CD4-positive, alpha-beta T cell (primary cell): ENCODE measurements at regions not wholly inside any gene's neighbourhood (a gene's known extent, or its start where the extent isn't known, plus 50 kb on each side); places are given as distances from the start of the nearest gene placed in this dataset.

ENCODE experiments used
- ATAC-seq: fragments of 200-7000 bp; cut with Tn5 transposase; one replicate; pipeline ENCODE4 v1.10.0; 2022; ENCODE audit warnings: mild to moderate bottlenecking; ENCODE audit not compliant: poor library complexity
- CTCF ChIA-PET: fragments of 350-600 bp; sonication (Branson Sonifier 250); formaldehyde crosslinking; loops from one replicate; lab custom pipeline; 2021; ENCODE audit warnings: antibody characterized with exemption, inconsistent platforms; lab: Charles Lee
- POLR2A ChIA-PET: fragments of 350-600 bp; sonication (Branson Sonifier 250); formaldehyde crosslinking; loops from one replicate; lab custom pipeline; 2021; ENCODE audit warnings: antibody characterized with exemption, inconsistent platforms; lab: Charles Lee
- DNase-seq, 14 experiments: peaks; one replicate each; pipeline ENCODE4 v3.0.0-alpha.2; 2013 to 2020; ENCODE audit warnings: mixed read lengths in 2 of 14
- H3K27ac ChIP-seq, 2 donors: one replicate each; pipeline versions ENCODE4 v1.5.1 to v1.7.0; 2013; ENCODE audit warnings: low read length in 2 of 2, low read depth in 1 of 2, mild to moderate bottlenecking in 1 of 2
- H3K27me3 ChIP-seq, 2 experiments: 1 replicate in 1 of 2; 2 replicates in 1 of 2; pipeline versions ENCODE4 v1.6.1 to v1.7.0; 2013; ENCODE audit warnings: low read length in 2 of 2, control low read depth in 1 of 2, mild to moderate bottlenecking in 1 of 2, moderate library complexity in 1 of 2; ENCODE audit not compliant: insufficient read depth in 2 of 2, control insufficient read depth in 1 of 2
- H3K36me3 ChIP-seq: one replicate; pipeline ENCODE4 v1.6.1; 2013; ENCODE audit warnings: low read length, control low read depth; ENCODE audit not compliant: insufficient read depth
- H3K4me1 ChIP-seq: one replicate; pipeline ENCODE4 v1.6.1; 2013; ENCODE audit warnings: low read length, control low read depth; ENCODE audit not compliant: insufficient read depth
- H3K4me3 ChIP-seq: one replicate; pipeline ENCODE4 v1.5.1; 2013; ENCODE audit warnings: mild to moderate bottlenecking, low read length, moderate library complexity
- H3K9me3 ChIP-seq, 2 experiments: 1 replicate in 1 of 2; 2 replicates in 1 of 2; pipeline versions ENCODE4 v1.6.1 to v1.7.0; 2013; ENCODE audit warnings: low read length in 2 of 2, mild to moderate bottlenecking in 2 of 2, control low read depth in 1 of 2, moderate library complexity in 1 of 2; ENCODE audit not compliant: control insufficient read depth in 1 of 2, insufficient read depth in 1 of 2
- H3K27ac Mint-ChIP-seq: one replicate; pipeline ENCODE4 v1.8.0; 2020; ENCODE audit warnings: mixed read lengths
- H3K27me3 Mint-ChIP-seq: one replicate; pipeline ENCODE4 v1.8.0; 2021; ENCODE audit warnings: mixed read lengths
- H3K36me3 Mint-ChIP-seq: one replicate; pipeline ENCODE4 v1.8.0; 2021; ENCODE audit warnings: low read depth, mixed read lengths
- H3K4me1 Mint-ChIP-seq: one replicate; pipeline ENCODE4 v1.8.0; 2021; ENCODE audit warnings: low read depth, mixed read lengths
- H3K4me3 Mint-ChIP-seq: one replicate; pipeline ENCODE4 v1.8.0; 2020; ENCODE audit warnings: mild to moderate bottlenecking, mixed read lengths
- H3K9me3 Mint-ChIP-seq: one replicate; pipeline ENCODE4 v1.8.0; 2020; ENCODE audit warnings: mixed read lengths
- intact Hi-C, 2 experiments: fragments of 100-400 bp; cut with DNase I in 1 of 2; cut with micrococcal nuclease in 1 of 2; formaldehyde crosslinking; loops; one replicate each; pipeline versions ENCODE4 v1.15.1 to v1.9.0; 2023 to 2025; cut with DNase I, micrococcal nuclease
- TF ChIP-seq, protein P1 (sequence below): fragments of 200-600 bp; IDR thresholded peaks from one replicate; pipeline ENCODE4 v1.8.0; 2022; ENCODE audit warnings: antibody characterized with exemption, mild to moderate bottlenecking

DNA sequence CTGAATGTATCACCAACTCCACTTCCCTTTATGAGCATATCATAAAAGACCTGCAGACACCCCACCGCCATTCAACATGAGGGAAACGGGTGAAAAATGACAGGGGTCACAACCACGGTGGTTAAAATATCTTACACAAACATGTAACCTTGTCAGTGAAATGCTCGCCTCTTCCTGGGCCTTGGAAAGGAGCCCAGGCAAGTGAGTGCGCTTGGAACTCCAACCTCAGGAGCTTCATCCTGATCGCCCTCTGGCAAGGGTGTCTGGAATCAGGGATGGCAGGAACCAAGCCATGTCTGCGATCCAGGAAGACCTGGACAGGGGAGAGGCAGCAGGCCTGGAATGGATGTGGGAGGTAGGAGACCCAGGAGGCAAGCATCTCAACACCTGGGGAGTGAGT, 282.7 kb downstream of the GAS1 start:
- Histone ChIP-seq H3K4me3 (no peak overlapping the region), H3K4me1 (no peaks in the 10 kb centered on the region), H3K27ac (no peak overlapping the region), H3K27me3 (peaks cover 0 to 5% of the 10 kb centered on the region in 2 experiments), H3K36me3 (no peaks in the 10 kb centered on the region), H3K9me3 (no peaks in the 10 kb centered on the region)
- Mint-ChIP-seq H3K27me3 (peaks cover 23% of the 10 kb centered on the region), H3K36me3 (no peaks in the 10 kb centered on the region), H3K9me3 (no peaks in the 10 kb centered on the region), H3K27ac (no peak overlapping the region), H3K4me3 (no peak overlapping the region), H3K4me1 (peaks cover 11% of the 10 kb centered on the region)
- ChIA-PET CTCF (no interaction called here), POLR2A (no interaction called here)
- TF ChIP-seq, protein P1, sequence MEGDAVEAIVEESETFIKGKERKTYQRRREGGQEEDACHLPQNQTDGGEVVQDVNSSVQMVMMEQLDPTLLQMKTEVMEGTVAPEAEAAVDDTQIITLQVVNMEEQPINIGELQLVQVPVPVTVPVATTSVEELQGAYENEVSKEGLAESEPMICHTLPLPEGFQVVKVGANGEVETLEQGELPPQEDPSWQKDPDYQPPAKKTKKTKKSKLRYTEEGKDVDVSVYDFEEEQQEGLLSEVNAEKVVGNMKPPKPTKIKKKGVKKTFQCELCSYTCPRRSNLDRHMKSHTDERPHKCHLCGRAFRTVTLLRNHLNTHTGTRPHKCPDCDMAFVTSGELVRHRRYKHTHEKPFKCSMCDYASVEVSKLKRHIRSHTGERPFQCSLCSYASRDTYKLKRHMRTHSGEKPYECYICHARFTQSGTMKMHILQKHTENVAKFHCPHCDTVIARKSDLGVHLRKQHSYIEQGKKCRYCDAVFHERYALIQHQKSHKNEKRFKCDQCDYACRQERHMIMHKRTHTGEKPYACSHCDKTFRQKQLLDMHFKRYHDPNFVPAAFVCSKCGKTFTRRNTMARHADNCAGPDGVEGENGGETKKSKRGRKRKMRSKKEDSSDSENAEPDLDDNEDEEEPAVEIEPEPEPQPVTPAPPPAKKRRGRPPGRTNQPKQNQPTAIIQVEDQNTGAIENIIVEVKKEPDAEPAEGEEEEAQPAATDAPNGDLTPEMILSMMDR = no peak
- no peak for ATAC-seq
- DNase-seq = no peak
- intact Hi-C loops = no loop called here

DNA sequence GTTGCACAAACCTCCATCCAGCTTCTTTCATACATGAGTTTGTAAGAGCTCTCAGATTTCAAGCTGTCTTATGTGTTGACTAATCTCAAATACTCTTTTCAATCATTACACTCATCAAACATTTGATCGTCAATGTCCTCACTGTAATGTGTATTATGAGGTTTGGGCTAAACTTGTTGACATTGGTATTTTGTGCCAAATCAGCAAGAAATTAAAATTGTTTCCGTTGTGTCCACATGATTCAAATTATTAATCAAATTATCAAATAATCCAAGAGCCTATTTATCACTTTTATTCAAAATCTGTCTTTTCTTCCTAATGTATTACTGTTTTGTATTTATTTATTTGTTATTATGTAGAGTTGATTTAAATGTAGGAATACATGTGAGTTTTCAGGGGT, 283.4 kb downstream of the GAS1 start:
- ATAC-seq = no peak
- Mint-ChIP-seq H3K4me1 (peaks cover 15% of the 10 kb centered on the region), H3K4me3 (no peak overlapping the region), H3K27me3 (peaks cover 23% of the 10 kb centered on the region), H3K27ac (no peak overlapping the region), H3K36me3 (no peaks in the 10 kb centered on the region), H3K9me3 (no peaks in the 10 kb centered on the region)
- Histone ChIP-seq H3K27me3 (peaks cover 0 to 5% of the 10 kb centered on the region in 2 experiments), H3K9me3 (no peaks in the 10 kb centered on the region), H3K27ac (no peak overlapping the region), H3K4me1 (no peaks in the 10 kb centered on the region), H3K4me3 (no peak overlapping the region), H3K36me3 (no peaks in the 10 kb centered on the region)
- TF ChIP-seq, protein P1 = no peak
- intact Hi-C loops = no loop called here
- ChIA-PET CTCF (no interaction called here), POLR2A (no interaction called here)
- DNase-seq = no peak

- Histone ChIP-seq H3K27me3 (peaks cover 0 to 5% of the 10 kb centered on the region in 2 experiments), H3K4me1 (no peaks in the 10 kb centered on the region), H3K36me3 (no peaks in the 10 kb centered on the region), H3K4me3 (no peak overlapping the region), H3K27ac (no peak overlapping the region), H3K9me3 (no peaks in the 10 kb centered on the region)
- Mint-ChIP-seq H3K27me3 (peaks cover 23% of the 10 kb centered on the region), H3K36me3 (no peaks in the 10 kb centered on the region), H3K27ac (no peak overlapping the region), H3K9me3 (no peaks in the 10 kb centered on the region), H3K4me1 (peaks cover 15% of the 10 kb centered on the region), H3K4me3 (no peak overlapping the region)
- no peak for ATAC-seq
- intact Hi-C loops = no loop called here
- TF ChIP-seq, protein P1 = no peak
- POLR2A ChIA-PET = no interaction called here
- CTCF ChIA-PET = no interaction called here
- DNase-seq = no peak
Measured at GRCh38 chr9:86662890-86663468, 284.3 kb downstream of the GAS1 start.
